B cell (primary cell): ENCODE measurements at regions not wholly inside any gene's neighbourhood (a gene's known extent, or its start where the extent isn't known, plus 50 kb on each side); places are given as distances from the start of the nearest gene placed in this dataset.

ENCODE experiments used
- CTCF ChIP-seq: fragments of 200-600 bp; IDR thresholded peaks from one replicate; pipeline ENCODE4 v1.8.0; 2022; ENCODE audit warnings: antibody characterized with exemption, mild to moderate bottlenecking
- EZH2 ChIP-seq: IDR thresholded peaks from 2 replicates; pipeline ENCODE4 v1.6.1; 2012; ENCODE audit warnings: borderline replicate concordance, low read depth, mild to moderate bottlenecking, moderate library complexity, low read length; ENCODE audit not compliant: insufficient read depth, poor library complexity, severe bottlenecking

- no peak for TF ChIP-seq CTCF
- TF ChIP-seq EZH2, result no peak
Measured at GRCh38 chr1:218900615-218901014, 273.1 kb upstream of the LYPLAL1 start.
